TTC549 (cell line): ENCODE measurements at regions not wholly inside any gene's neighbourhood (a gene's known extent, or its start where the extent isn't known, plus 50 kb on each side); places are given as distances from the start of the nearest gene placed in this dataset.
"Not testable (repeated sequence)": the region's sequence is repeated elsewhere in the genome, so short reads cannot be mapped to it uniquely, and the experiment has no call there.

ENCODE experiments used
- FAIRE-seq: peaks from 2 replicates; lab custom pipeline; 2012; peaks lifted over from hg19 to GRCh38; lab: Jason Lieb, UNC

GRCh38 chr3:188974856-188975599 lies 196.7 kb upstream of the TPRG1 start:
- no peak for FAIRE-seq

DNA sequence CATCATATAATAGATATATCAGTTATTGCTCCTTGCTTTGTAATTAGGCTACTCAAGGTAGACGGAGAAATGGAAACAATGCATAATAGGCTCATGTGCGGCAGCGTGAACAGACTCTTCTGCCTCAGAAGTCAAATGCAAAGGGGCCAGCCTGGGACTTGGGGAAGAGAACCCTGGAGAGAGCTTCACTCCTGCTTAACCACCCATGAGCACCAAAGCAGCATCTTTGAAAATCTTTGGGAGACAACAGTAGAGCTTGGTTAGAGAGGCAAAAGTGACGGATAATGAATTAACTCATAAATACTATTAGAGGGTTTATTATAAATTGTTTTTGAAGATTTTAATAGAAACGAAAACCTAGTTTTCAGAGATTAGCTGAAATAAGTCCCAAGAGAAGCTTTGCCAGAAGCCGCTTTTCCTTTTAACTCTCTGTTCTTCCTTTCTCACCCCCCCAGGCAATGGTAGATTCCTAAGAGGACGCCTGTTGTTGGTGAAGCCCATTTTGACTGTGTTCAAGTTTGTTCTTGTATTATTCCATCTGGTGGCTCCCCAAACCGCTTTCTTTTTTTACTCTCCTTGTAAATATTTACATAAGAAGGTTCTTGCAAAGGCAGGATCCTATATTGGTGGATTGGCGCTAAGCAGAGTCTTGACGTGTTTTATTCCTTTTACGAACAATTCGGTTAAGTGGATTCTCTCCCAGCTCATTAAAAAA lies 196.0 kb upstream of the TPRG1 start:
- FAIRE-seq: no peak

DNA sequence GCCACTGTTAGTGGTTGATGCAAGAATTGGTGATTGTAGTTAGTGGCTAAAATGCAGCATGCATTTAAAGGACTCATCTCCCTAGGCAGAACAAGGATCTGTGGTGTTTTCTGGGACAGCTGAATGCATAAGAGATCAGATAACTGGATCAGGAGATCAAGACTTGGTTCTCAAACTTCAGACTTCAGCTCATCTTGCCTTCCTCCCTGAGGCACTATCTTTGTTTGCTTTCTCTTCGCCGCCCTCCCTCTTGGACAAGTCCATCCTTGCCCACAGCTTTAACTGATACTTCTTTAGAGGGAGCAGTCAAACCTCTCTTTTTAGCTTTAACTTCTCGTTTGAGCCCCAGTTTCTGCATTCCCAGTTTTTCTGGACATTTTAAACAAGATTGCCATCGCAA lies 195.4 kb upstream of the TPRG1 start:
- FAIRE-seq: no peak

- FAIRE-seq: no peak
These were observed 193.2 kb upstream of the TPRG1 start for GRCh38 chr3:188978421-188979171.

GRCh38 chr3:188979248-188979647 lies 192.5 kb upstream of the TPRG1 start:
- FAIRE-seq: no peak

- no peak for FAIRE-seq
These were observed 192.0 kb upstream of the TPRG1 start for GRCh38 chr3:188979669-188980310.

DNA sequence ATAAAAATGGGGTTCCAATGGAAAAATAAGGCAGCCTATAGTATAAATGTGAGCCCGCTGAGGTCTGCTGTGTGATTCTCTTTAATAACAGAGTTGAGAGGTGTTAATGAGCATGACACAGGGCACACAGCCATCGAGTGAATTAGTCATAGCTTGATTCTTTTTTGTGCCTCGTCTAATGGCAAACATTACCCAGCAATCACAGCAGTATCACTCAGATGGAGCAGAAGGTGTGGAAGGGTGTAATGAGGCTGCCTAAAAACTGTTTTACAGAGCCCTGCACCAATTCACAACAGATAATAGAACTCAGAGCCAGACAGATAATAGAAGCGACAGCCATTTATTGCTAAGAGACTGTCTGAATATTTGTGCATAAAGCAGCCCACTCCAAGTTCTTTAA lies 178.6 kb upstream of the TPRG1 start:
- no peak for FAIRE-seq

GRCh38 chr3:189001559-189001958 lies 170.2 kb upstream of the TPRG1 start:
- no peak for FAIRE-seq

GRCh38 chr3:189003410-189003809 lies 168.4 kb upstream of the TPRG1 start:
- FAIRE-seq: no peak

DNA sequence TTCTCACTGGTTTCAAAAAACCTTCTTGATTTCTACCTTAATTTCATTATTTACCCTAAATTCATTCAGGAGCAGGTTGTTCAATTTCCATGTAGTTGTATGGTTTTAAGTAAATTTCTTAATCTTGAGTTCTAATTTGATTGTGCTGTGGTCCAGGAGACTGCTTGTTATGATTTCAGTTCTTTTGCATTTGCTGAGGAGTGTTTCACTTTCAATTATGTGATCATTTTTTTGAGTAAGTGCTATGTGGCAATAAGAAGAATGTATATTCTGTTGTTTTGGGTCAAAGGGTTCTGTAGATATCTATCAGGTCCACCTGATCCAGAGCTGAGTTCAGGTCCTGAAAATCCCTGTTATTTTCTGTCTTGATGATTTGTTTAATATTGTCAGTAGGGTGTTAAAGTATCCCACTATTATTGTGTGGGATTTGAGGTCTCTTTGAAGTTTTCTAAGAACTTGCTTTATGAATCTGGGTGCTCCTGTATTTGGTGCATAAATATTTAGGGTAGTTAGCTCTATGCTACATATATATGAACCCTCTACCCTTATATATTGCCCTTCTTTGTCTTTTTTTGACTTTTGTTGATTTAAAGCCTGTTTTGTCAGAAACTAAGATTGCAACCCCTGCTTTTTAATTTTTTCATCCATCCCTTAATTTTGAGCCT lies 158.4 kb upstream of the TPRG1 start:
- no peak for FAIRE-seq

- FAIRE-seq: no peak
These were observed 157.2 kb upstream of the TPRG1 start for GRCh38 chr3:189014526-189014925.

- not testable (repeated sequence) for FAIRE-seq
These were observed 148.9 kb upstream of the TPRG1 start for GRCh38 chr3:189022576-189023466.

GRCh38 chr3:189025866-189026265 lies 145.9 kb upstream of the TPRG1 start:
- FAIRE-seq: no peak

GRCh38 chr3:189027626-189028155 lies 144.1 kb upstream of the TPRG1 start:
- no peak for FAIRE-seq

DNA sequence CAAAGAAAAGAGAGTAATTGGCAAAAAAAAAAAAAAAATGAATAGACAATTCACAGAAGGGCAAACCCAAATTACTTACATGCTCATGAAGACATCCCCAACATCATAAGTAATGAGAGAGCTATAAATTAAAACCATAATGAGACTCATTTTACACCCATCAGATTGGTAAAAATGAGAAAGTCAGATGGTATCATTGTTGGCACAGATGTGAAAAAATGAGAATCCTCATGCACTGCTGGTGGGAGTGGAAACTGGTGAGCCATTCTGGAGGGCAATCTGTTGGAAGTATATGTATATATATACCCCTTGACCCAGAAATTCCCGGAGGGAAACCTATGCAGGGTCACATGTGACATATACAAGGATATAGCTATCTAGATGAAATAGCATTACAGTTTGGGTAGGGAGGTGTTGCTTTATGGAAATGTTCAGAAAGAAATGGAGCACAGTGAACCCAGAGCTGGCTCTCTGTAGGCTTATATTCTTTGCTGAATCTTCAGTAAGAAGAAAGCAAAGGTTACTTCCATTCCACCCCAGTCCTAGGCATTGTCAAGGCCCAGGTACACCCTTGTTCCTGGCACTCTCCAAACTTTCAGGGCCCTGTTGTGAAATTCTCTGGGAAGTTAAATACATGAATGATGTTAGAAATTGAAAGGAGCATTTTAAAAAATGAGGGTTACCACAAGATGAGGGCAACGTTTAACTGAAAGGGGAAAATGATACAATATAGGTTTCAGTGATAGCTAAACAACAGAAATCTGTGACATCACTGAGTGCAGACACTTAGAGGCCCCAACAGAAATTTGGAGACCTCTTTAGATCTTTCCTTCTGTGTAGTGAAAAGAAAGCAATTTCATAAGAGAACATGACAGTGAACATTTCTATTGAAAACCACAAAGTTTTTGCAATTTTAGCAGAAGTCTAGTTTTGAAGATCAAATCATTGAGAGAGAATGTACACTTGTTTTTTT lies 132.7 kb upstream of the TPRG1 start:
- no peak for FAIRE-seq

DNA sequence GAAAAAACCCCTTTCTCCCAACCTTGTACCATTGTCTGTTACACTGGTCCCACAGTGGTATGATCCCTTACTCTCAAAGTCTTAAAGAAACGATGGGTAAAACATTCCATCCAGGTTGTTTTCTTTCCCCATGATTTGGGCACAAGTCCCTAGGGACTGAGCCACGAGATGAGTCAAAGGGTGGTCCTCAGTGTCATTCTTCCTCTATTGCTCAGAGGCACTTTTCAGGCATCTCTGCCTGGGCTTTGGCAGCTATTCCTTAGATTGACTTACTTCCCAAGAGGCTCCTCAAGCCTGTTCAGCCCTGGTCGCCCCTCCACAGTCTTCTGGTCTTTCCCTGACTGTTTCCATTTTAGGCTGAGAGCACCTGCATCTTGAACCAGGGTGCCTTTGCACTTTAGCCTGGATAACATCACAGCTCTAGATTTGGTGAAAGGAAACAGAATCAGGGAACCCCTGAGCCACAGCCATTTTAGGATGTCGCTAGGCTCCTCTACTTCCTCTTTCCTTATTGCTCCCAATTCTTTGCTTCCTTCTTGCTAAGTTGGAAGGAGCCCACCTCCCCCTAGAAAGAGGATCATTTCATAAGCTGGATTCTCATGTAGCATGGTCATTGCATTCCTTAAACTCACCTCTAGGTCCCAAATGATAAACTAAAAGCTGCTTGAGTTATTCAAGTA lies 131.0 kb upstream of the TPRG1 start:
- FAIRE-seq: no peak

DNA sequence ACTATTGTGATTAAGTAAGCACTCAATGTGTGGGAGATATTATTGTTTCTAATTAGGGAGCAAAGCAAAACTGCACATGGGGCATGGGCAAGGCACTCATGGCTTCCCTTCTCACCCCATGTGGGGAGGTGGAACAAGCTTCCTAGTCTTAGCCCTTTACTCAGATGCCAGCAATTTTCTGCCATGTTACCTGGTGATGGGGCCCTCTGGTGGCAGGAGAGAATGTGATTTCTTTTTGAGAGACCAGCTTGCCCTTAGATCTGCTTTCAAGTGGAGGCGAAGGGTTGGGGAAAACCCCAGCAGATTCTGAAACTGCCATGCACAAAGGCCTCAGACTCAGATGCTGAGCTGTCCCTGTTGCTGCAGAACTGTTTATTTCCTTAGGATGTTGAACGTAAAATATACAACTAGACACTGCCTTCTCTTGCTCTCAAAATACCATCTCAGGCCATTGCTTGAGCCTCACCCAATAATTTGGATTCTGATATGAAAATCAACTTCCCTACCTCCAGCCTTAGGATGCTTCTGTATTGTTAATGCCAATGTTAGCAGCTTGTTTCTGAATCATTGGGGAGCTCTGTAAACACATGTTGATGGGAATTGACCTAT lies 130.2 kb upstream of the TPRG1 start:
- no peak for FAIRE-seq

- FAIRE-seq: no peak
These were observed 128.9 kb upstream of the TPRG1 start for GRCh38 chr3:189042832-189043231.
